ENCODE measurements at regions not wholly inside any gene's neighbourhood (a gene's known extent, or its start where the extent isn't known, plus 50 kb on each side); places are given as distances from the start of the nearest gene placed in this dataset.

DNA sequence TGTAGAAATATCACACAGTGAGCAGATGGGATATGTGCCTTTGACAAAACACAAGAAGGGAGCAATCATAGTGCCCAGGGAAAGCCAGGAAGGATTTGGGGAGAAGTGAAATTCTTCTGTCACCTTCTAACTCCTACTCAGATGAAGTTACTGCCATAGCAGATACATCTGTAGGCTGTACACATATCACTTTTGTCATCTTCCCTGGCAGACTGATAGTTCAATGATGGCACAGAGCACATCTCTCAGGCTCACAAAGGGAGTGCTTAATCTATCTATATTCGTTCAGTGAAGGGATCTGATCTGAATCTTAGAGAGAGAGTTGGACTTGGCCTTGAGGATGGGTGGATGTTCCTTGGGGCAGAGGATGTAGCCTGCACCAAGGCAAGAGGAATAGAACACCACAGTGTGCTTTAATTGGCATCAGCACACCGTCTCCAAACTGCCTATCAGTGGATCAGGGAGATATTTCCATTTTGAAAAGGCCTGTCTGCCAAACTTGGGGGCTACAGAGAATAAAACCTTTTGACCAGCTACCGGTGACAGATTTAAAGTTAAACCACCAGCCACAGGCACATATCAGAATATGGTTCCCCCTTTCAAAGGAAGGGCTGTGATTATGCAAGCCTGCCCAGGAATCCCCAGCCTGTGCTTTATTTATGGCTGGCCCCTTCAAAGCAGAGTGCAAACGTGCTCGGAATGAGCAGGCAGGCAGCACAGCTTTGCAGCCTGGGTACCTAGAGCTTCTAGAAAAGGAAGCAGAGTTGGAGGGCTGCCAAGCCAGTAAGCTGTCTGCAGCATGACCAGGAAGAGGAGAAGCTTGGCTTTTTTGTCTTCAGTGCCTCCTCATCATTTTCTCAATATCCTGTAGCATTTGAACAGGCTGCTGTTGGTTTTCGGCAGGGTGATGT, 165.5 kb upstream of the DYRK2 start:
- no peak overlapping the region for H3K9ac ChIP-seq (ENCODE audit: extremely low read depth, low read length, poor library complexity, severe bottlenecking)
- TF ChIP-seq, protein P1, sequence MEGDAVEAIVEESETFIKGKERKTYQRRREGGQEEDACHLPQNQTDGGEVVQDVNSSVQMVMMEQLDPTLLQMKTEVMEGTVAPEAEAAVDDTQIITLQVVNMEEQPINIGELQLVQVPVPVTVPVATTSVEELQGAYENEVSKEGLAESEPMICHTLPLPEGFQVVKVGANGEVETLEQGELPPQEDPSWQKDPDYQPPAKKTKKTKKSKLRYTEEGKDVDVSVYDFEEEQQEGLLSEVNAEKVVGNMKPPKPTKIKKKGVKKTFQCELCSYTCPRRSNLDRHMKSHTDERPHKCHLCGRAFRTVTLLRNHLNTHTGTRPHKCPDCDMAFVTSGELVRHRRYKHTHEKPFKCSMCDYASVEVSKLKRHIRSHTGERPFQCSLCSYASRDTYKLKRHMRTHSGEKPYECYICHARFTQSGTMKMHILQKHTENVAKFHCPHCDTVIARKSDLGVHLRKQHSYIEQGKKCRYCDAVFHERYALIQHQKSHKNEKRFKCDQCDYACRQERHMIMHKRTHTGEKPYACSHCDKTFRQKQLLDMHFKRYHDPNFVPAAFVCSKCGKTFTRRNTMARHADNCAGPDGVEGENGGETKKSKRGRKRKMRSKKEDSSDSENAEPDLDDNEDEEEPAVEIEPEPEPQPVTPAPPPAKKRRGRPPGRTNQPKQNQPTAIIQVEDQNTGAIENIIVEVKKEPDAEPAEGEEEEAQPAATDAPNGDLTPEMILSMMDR (conservative IDR thresholded peaks at IDR 0.05): no peak
- Mint-ChIP-seq H3K4me3 (no peak overlapping the region), H3K9me3 (peaks cover 12% of the 10 kb centered on the region), H3K4me1 (no peaks in the 10 kb centered on the region), H3K27ac (no peak overlapping the region), H3K27me3 (ENCODE audit: insufficient read depth) (no peaks in the 10 kb centered on the region), H3K36me3 (ENCODE audit: low read depth) (no peaks in the 10 kb centered on the region)
- H3K9me3 ChIP-seq (ENCODE audit: control insufficient read depth, low read length): peaks cover 2% of the 10 kb centered on the region
- no peaks in the 10 kb centered on the region for H3K4me1 ChIP-seq (ENCODE audit: control insufficient read depth, insufficient read depth, low read length)
- H3K27ac ChIP-seq (ENCODE audit: low read depth, low read length): peak overlapping the region; percentile 50
- no peaks in the 10 kb centered on the region for H3K27me3 ChIP-seq (ENCODE audit: control insufficient read depth, insufficient read depth, low read length, poor library complexity, severe bottlenecking)
- 85 to 87% methylated on average over 5 to 6 of the region's 6 CpGs for WGBS, 2 experiments (ENCODE audit: insufficient coverage in 1 of 2, insufficient read length in 1 of 2)
- no peak for DNase-seq
- H3K4me3 ChIP-seq (ENCODE audit: low read length): no peak overlapping the region
- H3K36me3 ChIP-seq (ENCODE audit: control insufficient read depth, insufficient read depth, low read length): no peaks in the 10 kb centered on the region

DNA sequence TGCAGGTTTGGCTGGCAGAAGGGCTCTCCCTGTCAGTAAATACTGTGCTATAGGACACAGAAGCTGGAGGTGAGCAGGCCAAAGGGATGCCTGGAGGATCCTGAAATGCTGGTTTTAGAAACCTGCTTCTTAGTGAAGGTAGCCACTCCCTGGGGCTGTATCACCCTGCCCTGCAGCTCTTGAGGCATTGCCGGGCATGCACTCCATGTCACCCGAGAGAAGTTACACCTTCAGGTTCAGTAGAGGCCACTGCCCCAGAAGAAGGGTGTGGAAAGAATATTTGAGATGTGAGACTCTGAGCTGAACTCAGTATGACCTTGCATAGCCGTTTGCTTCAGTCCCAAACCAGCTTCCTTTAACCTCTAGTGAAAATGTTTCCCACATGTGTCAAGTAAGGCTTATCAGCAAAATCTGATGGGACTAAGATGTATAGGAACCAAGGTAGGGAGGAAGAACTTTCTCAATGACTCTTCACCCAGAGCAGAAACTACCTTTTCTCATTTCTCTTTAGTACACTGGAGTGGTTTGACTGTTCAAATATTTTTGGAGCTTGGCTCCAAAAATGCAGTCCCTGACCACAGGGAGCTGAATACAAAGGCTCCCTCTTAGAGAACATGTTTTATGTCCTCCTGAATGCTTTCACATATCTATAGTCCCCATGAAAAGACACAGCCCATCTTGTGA, 164.5 kb upstream of the DYRK2 start:
- no peak overlapping the region for H3K4me3 Mint-ChIP-seq
- TF ChIP-seq, protein P1 (conservative IDR thresholded peaks at IDR 0.05): no peak
- 92 to 100% methylated on average over 2 to 3 of the region's 3 CpGs for WGBS, 2 experiments (ENCODE audit: insufficient coverage in 1 of 2, insufficient read length in 1 of 2)
- no peak for DNase-seq
- no peaks in the 10 kb centered on the region for H3K4me1 Mint-ChIP-seq
- H3K9ac ChIP-seq (ENCODE audit: extremely low read depth, low read length, poor library complexity, severe bottlenecking): no peak overlapping the region
- no peak overlapping the region for H3K27ac Mint-ChIP-seq
- peaks cover 12% of the 10 kb centered on the region for H3K9me3 ChIP-seq (ENCODE audit: control insufficient read depth, low read length)
- H3K27me3 ChIP-seq (ENCODE audit: control insufficient read depth, insufficient read depth, low read length, poor library complexity, severe bottlenecking): no peaks in the 10 kb centered on the region
- no peaks in the 10 kb centered on the region for H3K4me1 ChIP-seq (ENCODE audit: control insufficient read depth, insufficient read depth, low read length)
- H3K4me3 ChIP-seq (ENCODE audit: low read length): no peak overlapping the region
- H3K36me3 Mint-ChIP-seq (ENCODE audit: low read depth): peaks cover 1% of the 10 kb centered on the region
- H3K36me3 ChIP-seq (ENCODE audit: control insufficient read depth, insufficient read depth, low read length): no peaks in the 10 kb centered on the region
- H3K9me3 Mint-ChIP-seq: peaks cover 22% of the 10 kb centered on the region
- peaks cover 2% of the 10 kb centered on the region for H3K27me3 Mint-ChIP-seq (ENCODE audit: insufficient read depth)
- no peak overlapping the region for H3K27ac ChIP-seq (ENCODE audit: low read depth, low read length)

DNA sequence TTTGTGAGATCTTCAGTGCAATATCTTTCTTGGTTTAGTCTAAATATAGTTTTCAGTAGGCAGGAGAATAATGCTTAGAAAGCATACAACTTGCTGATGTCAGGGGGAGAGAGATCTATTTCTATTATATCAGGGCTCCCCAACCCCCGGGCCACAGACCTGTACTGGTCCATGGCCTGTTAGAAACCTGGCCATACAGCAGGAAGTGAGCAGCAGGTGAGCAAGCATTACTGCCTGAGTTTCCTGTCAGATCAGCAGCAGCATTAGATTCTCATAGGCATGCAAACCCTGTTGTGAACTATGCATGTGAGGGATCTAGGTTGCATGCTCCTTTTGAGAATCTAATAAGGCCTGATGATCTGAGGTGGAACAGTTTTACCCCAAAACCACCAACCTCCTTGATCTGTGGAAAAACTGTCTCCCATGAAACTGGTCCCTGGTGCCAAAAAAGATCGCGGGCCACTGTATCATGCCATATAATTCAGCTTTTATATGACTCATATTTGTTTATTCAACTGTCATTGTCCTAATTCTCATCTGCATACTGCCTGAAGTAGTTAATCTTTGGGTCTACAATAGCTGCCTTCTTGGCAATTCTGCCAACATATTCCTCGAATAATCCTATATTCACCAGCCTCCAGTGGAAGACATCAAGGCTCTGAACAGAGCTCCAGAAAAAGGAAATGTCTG, 163.6 kb upstream of the DYRK2 start:
- Histone ChIP-seq H3K27me3 (ENCODE audit: control insufficient read depth, insufficient read depth, low read length, poor library complexity, severe bottlenecking) (no peaks in the 10 kb centered on the region), H3K4me1 (ENCODE audit: control insufficient read depth, insufficient read depth, low read length) (no peaks in the 10 kb centered on the region), H3K9ac (ENCODE audit: extremely low read depth, low read length, poor library complexity, severe bottlenecking) (no peak overlapping the region), H3K27ac (ENCODE audit: low read depth, low read length) (no peak overlapping the region), H3K36me3 (ENCODE audit: control insufficient read depth, insufficient read depth, low read length) (no peaks in the 10 kb centered on the region), H3K4me3 (ENCODE audit: low read length) (no peak overlapping the region), H3K9me3 (ENCODE audit: control insufficient read depth, low read length) (peaks cover 16% of the 10 kb centered on the region)
- Mint-ChIP-seq H3K9me3 (peaks cover 30% of the 10 kb centered on the region), H3K4me1 (no peaks in the 10 kb centered on the region), H3K4me3 (no peak overlapping the region), H3K27me3 (ENCODE audit: insufficient read depth) (peaks cover 6% of the 10 kb centered on the region), H3K27ac (no peak overlapping the region), H3K36me3 (ENCODE audit: low read depth) (peaks cover 6% of the 10 kb centered on the region)
- DNase-seq: no peak
- TF ChIP-seq, protein P1 (conservative IDR thresholded peaks at IDR 0.05): no peak
- 90 to 92% methylated on average over 2 to 4 of the region's 4 CpGs for WGBS, 2 experiments (ENCODE audit: insufficient coverage in 1 of 2, insufficient read length in 1 of 2)

Data from endodermal cell (in vitro differentiated cells).